ENCODE measurements at regions not wholly inside any gene's neighbourhood (a gene's known extent, or its start where the extent isn't known, plus 50 kb on each side); places are given as distances from the start of the nearest gene placed in this dataset.

GRCh38 chr3:19093084-19093483 is 55.2 kb upstream of the KCNH8 start:
- no peaks in the 10 kb centered on the region for H3K9me3 Mint-ChIP-seq

GRCh38 chr3:19077388-19077787 is 70.9 kb upstream of the KCNH8 start:
- H3K9me3 Mint-ChIP-seq = no peaks in the 10 kb centered on the region
- H3K27ac Mint-ChIP-seq = no peak overlapping the region
- peaks cover 20% of the 10 kb centered on the region for H3K27me3 Mint-ChIP-seq
- no peaks in the 10 kb centered on the region for H3K4me1 Mint-ChIP-seq
- H3K4me3 Mint-ChIP-seq = no peak overlapping the region
- no peak for DNase-seq
- no peaks in the 10 kb centered on the region for H3K36me3 Mint-ChIP-seq

More at GRCh38 chr3:19093084-19093483, 55.2 kb upstream of the KCNH8 start:
- no peaks in the 10 kb centered on the region for H3K4me1 Mint-ChIP-seq
- no peak overlapping the region for H3K4me3 Mint-ChIP-seq
- H3K27me3 Mint-ChIP-seq = no peaks in the 10 kb centered on the region
- H3K36me3 Mint-ChIP-seq = no peaks in the 10 kb centered on the region
- H3K27ac Mint-ChIP-seq = no peak overlapping the region
- DNase-seq = no peak

GRCh38 chr3:19075037-19075436 is 73.3 kb upstream of the KCNH8 start:
- no peak overlapping the region for H3K4me3 Mint-ChIP-seq
- H3K27ac Mint-ChIP-seq = no peak overlapping the region
- DNase-seq = no peak
- peaks cover 12% of the 10 kb centered on the region for H3K27me3 Mint-ChIP-seq
- no peaks in the 10 kb centered on the region for H3K4me1 Mint-ChIP-seq
- no peaks in the 10 kb centered on the region for H3K9me3 Mint-ChIP-seq
- H3K36me3 Mint-ChIP-seq = no peaks in the 10 kb centered on the region

GRCh38 chr3:19074257-19074900 is 73.9 kb upstream of the KCNH8 start:
- no peak for DNase-seq
- Mint-ChIP-seq H3K4me1 (no peaks in the 10 kb centered on the region), H3K27me3 (peaks cover 6% of the 10 kb centered on the region), H3K27ac (no peak overlapping the region), H3K9me3 (no peaks in the 10 kb centered on the region), H3K36me3 (no peaks in the 10 kb centered on the region), H3K4me3 (no peak overlapping the region)

GRCh38 chr3:19073341-19074105 is 74.8 kb upstream of the KCNH8 start:
- Mint-ChIP-seq H3K4me3 (no peak overlapping the region), H3K27me3 (peaks cover 3% of the 10 kb centered on the region), H3K36me3 (no peaks in the 10 kb centered on the region), H3K27ac (no peak overlapping the region), H3K9me3 (no peaks in the 10 kb centered on the region), H3K4me1 (no peaks in the 10 kb centered on the region)
- DNase-seq = no peak

GRCh38 chr3:19070325-19070724 is 78.0 kb upstream of the KCNH8 start:
- Mint-ChIP-seq H3K4me3 (no peak overlapping the region), H3K4me1 (no peaks in the 10 kb centered on the region), H3K9me3 (no peaks in the 10 kb centered on the region), H3K27ac (no peak overlapping the region), H3K36me3 (no peaks in the 10 kb centered on the region), H3K27me3 (no peaks in the 10 kb centered on the region)
- no peak for DNase-seq

- Mint-ChIP-seq H3K36me3 (no peaks in the 10 kb centered on the region), H3K27ac (no peak overlapping the region), H3K9me3 (no peaks in the 10 kb centered on the region), H3K27me3 (no peaks in the 10 kb centered on the region), H3K4me1 (no peaks in the 10 kb centered on the region), H3K4me3 (no peak overlapping the region)
- no peak for DNase-seq
Observed at GRCh38 chr3:19065027-19065426, 83.3 kb upstream of the KCNH8 start.

GRCh38 chr3:19063936-19064335 is 84.4 kb upstream of the KCNH8 start:
- Mint-ChIP-seq H3K4me3 (no peak overlapping the region), H3K9me3 (no peaks in the 10 kb centered on the region), H3K27ac (no peak overlapping the region), H3K4me1 (no peaks in the 10 kb centered on the region), H3K27me3 (peaks cover under 1% of the 10 kb centered on the region), H3K36me3 (no peaks in the 10 kb centered on the region)
- DNase-seq = no peak

GRCh38 chr3:19060404-19060803 is 87.9 kb upstream of the KCNH8 start:
- DNase-seq = no peak
- Mint-ChIP-seq H3K4me1 (no peaks in the 10 kb centered on the region), H3K27ac (no peak overlapping the region), H3K36me3 (no peaks in the 10 kb centered on the region), H3K9me3 (no peaks in the 10 kb centered on the region), H3K27me3 (peaks cover 4% of the 10 kb centered on the region), H3K4me3 (no peak overlapping the region)

- H3K36me3 Mint-ChIP-seq = no peaks in the 10 kb centered on the region
Observed at GRCh38 chr3:19052874-19053273, 95.4 kb upstream of the KCNH8 start.

GRCh38 chr3:19046440-19046839 is 101.9 kb upstream of the KCNH8 start:
- Mint-ChIP-seq H3K4me1 (no peaks in the 10 kb centered on the region), H3K9me3 (no peaks in the 10 kb centered on the region), H3K4me3 (no peak overlapping the region), H3K36me3 (no peaks in the 10 kb centered on the region), H3K27me3 (no peaks in the 10 kb centered on the region), H3K27ac (no peak overlapping the region)
- no peak for DNase-seq

More at GRCh38 chr3:19052874-19053273, 95.4 kb upstream of the KCNH8 start:
- Mint-ChIP-seq H3K4me3 (no peak overlapping the region), H3K27me3 (no peaks in the 10 kb centered on the region), H3K9me3 (no peaks in the 10 kb centered on the region), H3K4me1 (no peaks in the 10 kb centered on the region), H3K27ac (no peak overlapping the region)
- no peak for DNase-seq

GRCh38 chr3:19030522-19030839 is 117.8 kb upstream of the KCNH8 start:
- Mint-ChIP-seq H3K36me3 (no peaks in the 10 kb centered on the region), H3K27me3 (no peaks in the 10 kb centered on the region), H3K27ac (no peak overlapping the region), H3K4me1 (peaks cover 3% of the 10 kb centered on the region), H3K9me3 (peaks cover 2% of the 10 kb centered on the region), H3K4me3 (no peak overlapping the region)
- DNase-seq = no peak

GRCh38 chr3:19029837-19030521 is 118.3 kb upstream of the KCNH8 start:
- Mint-ChIP-seq H3K4me3 (no peak overlapping the region), H3K27ac (no peak overlapping the region), H3K9me3 (peaks cover 2% of the 10 kb centered on the region), H3K27me3 (peaks cover 2% of the 10 kb centered on the region), H3K36me3 (no peaks in the 10 kb centered on the region), H3K4me1 (peaks cover 3% of the 10 kb centered on the region)
- DNase-seq = no peak

GRCh38 chr3:19025441-19025840 is 122.9 kb upstream of the KCNH8 start:
- Mint-ChIP-seq H3K27ac (no peak overlapping the region), H3K9me3 (no peaks in the 10 kb centered on the region), H3K36me3 (no peaks in the 10 kb centered on the region), H3K4me1 (peaks cover 3% of the 10 kb centered on the region), H3K27me3 (peaks cover 6% of the 10 kb centered on the region), H3K4me3 (no peak overlapping the region)
- DNase-seq = no peak

GRCh38 chr3:19022546-19022945 is 125.8 kb upstream of the KCNH8 start:
- Mint-ChIP-seq H3K27ac (no peak overlapping the region), H3K27me3 (peaks cover 6% of the 10 kb centered on the region), H3K4me1 (no peaks in the 10 kb centered on the region), H3K9me3 (no peaks in the 10 kb centered on the region), H3K4me3 (no peak overlapping the region), H3K36me3 (no peaks in the 10 kb centered on the region)
- DNase-seq = no peak

- H3K27ac Mint-ChIP-seq = no peak overlapping the region
- H3K4me3 Mint-ChIP-seq = no peak overlapping the region
- H3K27me3 Mint-ChIP-seq = no peaks in the 10 kb centered on the region
- H3K4me1 Mint-ChIP-seq = no peaks in the 10 kb centered on the region
- no peaks in the 10 kb centered on the region for H3K36me3 Mint-ChIP-seq
- peaks cover 2% of the 10 kb centered on the region for H3K9me3 Mint-ChIP-seq
- DNase-seq = no peak
Observed at GRCh38 chr3:19016851-19017250, 131.5 kb upstream of the KCNH8 start.

All from activated naive CD8-positive, alpha-beta T cell treated with anti-CD3 and anti-CD28 coated beads for 36 hours (primary cell).